Tongue (tissue), 1 donor: ENCODE measurements at regions not wholly inside any gene's neighbourhood (a gene's known extent, or its start where the extent isn't known, plus 50 kb on each side); places are given as distances from the start of the nearest gene placed in this dataset.

Source experiments
- DNase-seq: peaks from one replicate; pipeline ENCODE4 v3.0.0-alpha.2; 2015

- no peak for DNase-seq
These were observed 193.9 kb upstream of the MAP3K7 start for GRCh38 chr6:90780778-90781177.

GRCh38 chr6:90780141-90780540 lies 193.3 kb upstream of the MAP3K7 start:
- no peak for DNase-seq

DNA sequence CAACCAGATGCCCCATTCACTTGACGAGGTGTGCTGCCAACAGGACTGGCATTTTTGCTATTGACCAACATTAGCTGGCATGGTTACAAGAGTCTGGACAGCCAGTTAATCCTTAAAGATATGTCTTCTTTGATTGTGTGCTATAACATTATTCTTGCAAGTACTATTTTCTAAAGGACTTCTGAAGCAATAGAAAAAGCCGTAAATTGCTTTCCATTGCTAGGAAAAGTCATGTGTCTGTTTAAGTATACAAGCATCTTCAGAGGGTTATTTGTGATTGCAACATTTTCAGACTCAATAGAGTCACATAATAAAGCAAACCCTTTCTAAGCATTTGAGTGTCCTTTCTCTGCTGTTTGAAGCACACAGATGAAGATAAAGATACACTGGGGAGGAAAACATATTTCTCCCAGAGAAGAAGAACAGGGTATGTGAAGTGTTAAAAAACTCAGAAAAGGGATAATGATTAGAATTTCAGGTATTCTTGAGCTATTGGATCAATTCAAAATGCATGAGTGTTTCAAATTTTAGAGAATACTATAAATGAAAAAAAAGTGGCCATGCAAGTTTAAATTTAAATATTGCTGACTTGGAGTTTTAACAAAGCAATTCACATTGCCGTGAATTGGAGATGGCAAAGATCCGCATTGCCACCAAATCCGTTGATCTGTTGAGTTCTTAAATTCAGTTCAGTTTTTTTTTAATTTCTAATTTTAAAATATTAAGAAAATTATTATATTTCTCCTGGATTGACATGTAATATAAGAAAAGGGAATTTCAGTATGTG lies 191.7 kb upstream of the MAP3K7 start:
- no peak for DNase-seq

DNA sequence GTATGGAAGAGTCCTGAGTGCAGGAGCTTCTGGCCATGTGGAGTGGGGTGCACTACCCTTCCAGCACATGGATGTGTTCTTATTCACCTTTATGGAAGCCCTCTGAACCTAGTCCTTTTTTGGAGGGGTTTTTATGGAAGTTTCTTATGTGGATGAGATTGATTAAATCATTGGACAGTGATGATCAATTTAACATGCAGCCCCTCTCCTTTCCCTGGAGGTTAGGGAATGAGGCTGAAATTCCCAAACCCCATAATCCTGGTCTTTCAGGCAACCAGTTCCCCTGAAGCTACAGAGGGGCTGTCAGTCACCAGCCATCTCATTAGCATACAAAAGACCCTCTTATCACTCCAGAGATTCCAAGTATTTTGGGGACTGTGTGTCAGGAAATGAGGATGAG lies 183.9 kb upstream of the MAP3K7 start:
- no peak for DNase-seq

- no peak for DNase-seq
These were observed 179.0 kb upstream of the MAP3K7 start for GRCh38 chr6:90765895-90766294.

DNA sequence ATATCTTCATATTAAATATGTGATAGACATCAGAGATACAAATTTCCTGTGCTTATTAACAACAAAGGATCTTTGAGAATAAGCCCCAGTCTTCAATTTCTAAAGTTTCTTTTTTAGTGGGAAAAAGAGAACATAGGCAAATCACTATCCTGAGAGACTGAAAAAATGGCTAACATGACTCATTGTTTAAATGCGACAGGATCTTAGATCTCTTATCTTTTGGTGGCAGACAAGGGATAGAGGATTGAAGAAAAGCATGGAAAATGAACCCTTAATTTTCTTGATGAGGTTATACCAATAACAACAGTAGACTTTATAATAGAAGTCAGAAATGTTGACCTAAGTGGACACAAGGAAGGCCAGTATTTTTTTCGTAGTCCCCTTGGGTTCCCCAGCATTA lies 178.6 kb upstream of the MAP3K7 start:
- DNase-seq, result no peak

GRCh38 chr6:90764001-90764400 lies 177.1 kb upstream of the MAP3K7 start:
- no peak for DNase-seq

- DNase-seq, result no peak
These were observed 172.8 kb upstream of the MAP3K7 start for GRCh38 chr6:90759664-90760063.

DNA sequence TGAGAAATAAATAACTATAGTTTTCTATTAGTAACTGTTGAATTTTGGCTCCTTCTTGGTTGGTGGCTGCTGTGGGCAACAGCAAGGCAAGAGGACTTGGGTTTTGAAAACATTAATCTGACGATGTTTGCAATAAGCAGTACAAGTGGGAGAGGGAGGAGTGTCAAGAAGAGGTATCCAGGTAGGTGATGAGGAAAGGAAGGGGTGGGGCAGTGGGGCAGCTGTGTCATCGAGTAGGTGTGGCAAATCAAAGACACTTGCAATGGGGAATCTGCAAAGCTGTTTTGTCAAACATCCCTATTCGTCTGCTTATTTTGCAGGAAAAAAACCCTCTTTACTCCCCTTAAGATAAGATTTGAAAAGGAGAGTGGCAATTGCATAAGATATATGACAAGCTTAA lies 171.9 kb upstream of the MAP3K7 start:
- no peak for DNase-seq

DNA sequence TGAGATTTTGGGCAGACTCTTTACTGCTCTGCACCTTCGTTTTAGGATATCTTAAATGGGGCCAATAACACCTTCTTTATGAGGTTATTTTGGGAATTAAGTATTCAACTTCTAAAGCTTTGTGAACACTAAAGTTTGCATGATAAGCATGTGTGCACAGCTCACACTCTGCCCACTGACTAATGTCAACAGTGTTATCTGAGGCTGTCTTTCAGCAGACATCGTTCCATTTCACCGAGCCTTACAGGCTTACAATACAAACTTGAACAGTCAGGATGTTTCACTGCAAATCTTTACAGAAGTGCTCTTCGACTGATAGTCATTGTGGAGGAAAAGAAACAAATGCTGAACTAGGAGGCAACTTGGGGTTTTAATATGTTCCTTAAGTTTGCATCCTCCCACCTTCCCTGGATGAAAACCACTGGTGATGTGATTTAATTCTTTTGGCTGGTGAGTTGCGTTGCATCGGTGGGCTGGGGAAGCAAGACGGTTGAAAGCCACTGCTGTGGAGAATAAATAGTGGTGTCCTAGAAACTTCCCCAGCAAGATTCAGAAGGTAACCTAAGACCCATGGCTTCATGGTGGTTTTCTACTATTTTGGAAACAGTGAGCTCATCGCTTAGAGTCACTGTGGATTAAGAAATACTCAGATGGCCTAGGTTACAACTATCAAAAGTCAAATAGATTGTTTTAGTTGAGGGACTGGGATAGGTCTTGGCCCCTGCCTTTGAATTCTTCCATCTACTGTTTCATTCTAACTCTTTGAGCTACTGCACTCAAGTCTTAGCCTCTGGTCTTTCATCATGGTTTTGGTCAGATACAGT lies 167.2 kb upstream of the MAP3K7 start:
- peak; percentile 7 for DNase-seq

- no peak for DNase-seq
These were observed 152.9 kb upstream of the MAP3K7 start for GRCh38 chr6:90739802-90740201.

- DNase-seq, result no peak
These were observed 152.5 kb upstream of the MAP3K7 start for GRCh38 chr6:90739339-90739738.

GRCh38 chr6:90730151-90730673 lies 143.3 kb upstream of the MAP3K7 start:
- DNase-seq, result no peak

DNA sequence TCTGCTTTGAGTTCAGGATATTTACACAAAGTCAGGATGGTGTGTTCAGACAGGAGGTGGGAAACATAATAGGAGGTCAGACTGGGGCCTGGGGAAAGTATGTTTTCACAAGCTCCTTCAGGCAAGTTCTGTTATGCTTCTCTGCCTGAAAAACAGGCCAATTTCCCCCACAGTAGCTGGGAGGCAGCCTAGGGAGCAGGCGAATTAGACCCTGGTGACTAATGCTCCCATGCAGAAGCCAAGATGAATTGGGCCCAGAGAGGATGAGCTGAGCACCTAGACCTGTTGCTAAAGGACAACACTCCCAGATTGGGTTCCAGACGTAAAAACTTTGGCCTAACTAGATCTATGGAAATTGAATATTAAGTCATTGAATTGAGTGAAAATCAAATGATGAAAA lies 142.2 kb upstream of the MAP3K7 start:
- peak; percentile 13 for DNase-seq

GRCh38 chr6:90722648-90723047 lies 135.8 kb upstream of the MAP3K7 start:
- DNase-seq, result no peak

DNA sequence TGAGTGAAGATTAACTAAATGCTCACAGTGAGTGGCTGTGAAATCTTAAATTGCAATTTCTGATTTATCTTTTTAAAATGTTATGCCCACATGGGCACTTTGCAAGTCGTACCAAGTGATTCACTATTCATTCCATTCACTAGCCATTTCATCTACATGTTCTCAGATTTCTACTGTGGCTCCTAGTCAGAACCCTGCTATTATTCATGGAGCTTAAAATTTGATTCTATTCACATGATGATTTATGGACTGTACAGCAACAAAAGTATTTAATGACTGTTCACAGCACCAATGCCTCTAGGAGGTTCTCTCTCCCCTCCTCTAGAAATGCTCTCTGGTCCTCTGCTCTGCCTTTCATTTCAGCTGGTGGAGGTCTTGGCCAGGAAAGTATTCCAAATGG lies 133.5 kb upstream of the MAP3K7 start:
- no peak for DNase-seq

DNA sequence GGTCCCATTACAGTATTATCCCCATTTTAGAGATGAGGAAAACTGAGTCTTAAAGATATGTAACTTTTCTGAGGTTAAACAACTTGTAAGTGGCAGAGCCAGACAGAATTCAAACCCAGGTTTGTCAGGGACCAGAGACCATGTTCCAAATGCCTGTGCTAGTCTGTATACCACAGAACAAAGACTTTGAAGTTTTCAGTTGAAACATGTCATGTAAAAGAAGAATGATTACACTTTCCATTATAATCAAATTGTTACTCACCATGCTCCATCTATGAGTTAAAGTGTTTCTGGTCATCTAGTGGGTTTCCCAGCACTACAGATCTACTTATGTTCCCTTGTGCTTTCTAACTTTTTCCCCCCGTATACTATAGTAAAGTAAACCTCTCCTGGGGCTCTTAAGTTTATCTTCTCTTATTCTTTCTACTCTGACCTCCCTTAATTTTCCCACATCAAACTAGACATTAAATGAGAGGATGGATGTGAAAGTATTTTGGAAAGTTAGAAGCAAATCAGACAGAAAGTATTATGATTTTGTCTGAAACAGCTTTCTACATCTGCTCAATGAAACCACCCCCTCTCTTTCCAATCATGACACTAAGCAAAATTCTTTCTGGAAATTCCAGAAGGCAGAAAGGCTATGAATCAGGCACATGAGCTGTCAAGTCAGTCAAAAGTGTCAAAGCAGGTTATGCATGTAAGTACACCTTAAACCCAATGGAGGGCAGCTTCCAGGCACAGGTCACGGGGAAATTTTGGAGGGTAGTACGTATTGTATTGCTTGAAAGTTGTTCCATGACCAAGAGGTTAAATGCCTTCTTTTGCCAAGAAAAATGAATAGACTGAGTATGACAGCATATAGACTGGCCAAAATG lies 132.7 kb upstream of the MAP3K7 start:
- DNase-seq, result no peak

DNA sequence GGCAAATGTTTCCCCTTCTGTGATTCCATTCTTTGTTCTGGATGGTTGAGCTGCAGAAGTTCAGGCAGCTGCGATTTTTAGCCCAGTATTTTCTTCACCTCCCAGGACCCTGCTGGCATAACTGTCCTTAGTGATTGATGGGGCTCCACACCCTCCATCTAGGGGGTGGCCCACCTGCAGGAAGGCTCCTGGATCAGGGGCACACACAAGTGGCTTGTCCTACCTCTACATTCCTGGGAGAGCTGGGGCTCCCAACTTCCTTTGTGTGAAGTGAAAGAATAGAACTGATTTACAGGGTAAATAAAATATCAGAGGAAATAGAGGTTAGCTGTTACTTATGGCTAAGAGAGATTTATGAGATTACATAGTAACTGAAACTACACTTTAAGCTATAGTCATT lies 129.5 kb upstream of the MAP3K7 start:
- DNase-seq, result no peak

DNA sequence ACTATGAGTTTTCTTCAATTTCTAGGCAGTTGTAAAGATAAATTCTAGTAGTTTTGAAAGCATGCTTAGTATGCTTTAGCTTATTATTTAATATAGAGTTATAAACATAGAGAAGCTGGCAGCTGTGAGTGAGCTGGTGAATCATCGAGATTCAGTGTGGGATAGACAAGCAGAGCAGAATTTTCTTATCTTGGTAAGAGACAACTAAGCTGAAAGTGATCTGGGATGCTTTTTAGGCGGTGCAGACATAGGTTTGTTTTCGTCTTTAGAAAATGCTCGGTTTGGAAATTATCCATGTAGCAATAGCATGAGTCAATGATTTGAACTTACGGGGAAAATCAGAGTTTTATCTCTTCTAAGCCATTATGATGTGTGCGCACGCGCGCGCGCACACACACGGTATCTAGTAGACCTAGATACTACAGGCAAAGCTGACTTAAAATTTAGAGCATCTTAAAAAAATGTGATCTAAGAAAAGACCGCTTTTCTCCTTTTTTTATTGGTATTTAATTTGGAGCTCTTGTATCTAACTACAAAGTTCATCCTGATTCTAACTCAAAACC lies 128.3 kb upstream of the MAP3K7 start:
- no peak for DNase-seq

DNA sequence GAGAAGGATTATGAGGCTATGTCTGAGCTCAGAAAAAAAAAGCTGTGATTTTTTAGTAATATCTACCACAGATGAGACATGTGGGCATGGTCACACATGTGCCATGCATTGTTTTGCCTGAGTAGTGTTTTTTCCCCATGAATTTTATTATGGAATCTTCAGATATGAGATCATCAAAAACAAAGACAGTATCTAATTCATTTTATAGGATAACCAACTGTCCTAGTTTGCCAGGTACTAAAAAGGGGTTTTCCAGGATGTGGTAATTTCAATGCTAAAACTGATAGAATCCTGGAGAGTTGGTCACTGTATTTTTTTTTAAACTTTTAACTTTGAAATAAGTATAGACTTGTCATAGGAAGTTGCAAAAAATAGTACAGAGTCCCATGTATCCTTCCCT lies 127.4 kb upstream of the MAP3K7 start:
- no peak for DNase-seq

- peak; percentile 85 for DNase-seq
These were observed 125.2 kb upstream of the MAP3K7 start for GRCh38 chr6:90712114-90712513.

DNA sequence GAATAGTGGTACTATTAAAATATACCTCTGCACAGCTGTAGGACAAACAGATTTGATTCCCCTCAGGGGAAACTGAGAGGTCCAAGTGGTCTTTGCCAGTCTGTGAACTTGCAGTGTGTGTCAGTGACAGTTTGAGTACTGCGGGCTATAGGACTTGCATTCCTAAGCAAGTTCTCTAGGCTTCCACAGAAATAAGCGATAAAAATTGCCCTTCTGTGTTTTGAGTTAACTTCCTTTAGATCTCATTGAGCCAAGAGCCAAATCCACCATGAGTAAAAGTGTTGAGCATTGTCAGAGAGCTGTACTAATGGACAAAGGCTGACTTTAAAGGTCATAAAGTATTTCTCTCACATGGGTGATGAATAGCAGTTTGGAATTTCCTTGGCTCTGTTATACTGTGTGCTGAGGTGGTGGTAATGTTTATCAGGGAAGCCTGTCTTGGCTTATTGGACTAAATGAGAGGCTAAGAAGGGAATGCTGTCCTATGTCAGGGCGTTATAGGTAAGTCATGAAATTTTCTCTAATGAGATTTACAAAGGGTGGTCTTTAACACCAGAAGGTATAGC lies 122.6 kb upstream of the MAP3K7 start:
- DNase-seq, result no peak
